Parathyroid adenoma (tissue), 2 donors: ENCODE measurements at regions not wholly inside any gene's neighbourhood (a gene's known extent, or its start where the extent isn't known, plus 50 kb on each side); places are given as distances from the start of the nearest gene placed in this dataset.

Experiments
- H2AFZ ChIP-seq: fragments of 300-600 bp; sonication (generic); one replicate; pipeline ENCODE4 v1.7.0; 2017; ENCODE audit warnings: antibody characterized with exemption, mild to moderate bottlenecking
- H3K27ac ChIP-seq: fragments of 300-600 bp; sonication (generic); one replicate; pipeline ENCODE4 v1.7.0; 2017
- H3K27me3 ChIP-seq: fragments of 300-600 bp; sonication (generic); one replicate; pipeline ENCODE4 v1.7.0; 2017; ENCODE audit warnings: low read length; ENCODE audit not compliant: control insufficient read depth, insufficient read depth
- H3K36me3 ChIP-seq: fragments of 300-600 bp; sonication (generic); one replicate; pipeline ENCODE4 v1.7.0; 2017; ENCODE audit warnings: low read length; ENCODE audit not compliant: control insufficient read depth, insufficient read depth
- H3K4me1 ChIP-seq: fragments of 300-600 bp; sonication (generic); one replicate; pipeline ENCODE4 v1.7.0; 2017; ENCODE audit warnings: control low read depth
- H3K4me2 ChIP-seq: fragments of 300-600 bp; sonication (generic); one replicate; pipeline ENCODE4 v1.7.0; 2017; ENCODE audit warnings: low read length
- H3K4me3 ChIP-seq: fragments of 300-600 bp; sonication (generic); one replicate; pipeline ENCODE4 v1.7.0; 2017; ENCODE audit warnings: low read depth, low read length
- H3K79me2 ChIP-seq: fragments of 300-600 bp; sonication (generic); one replicate; pipeline ENCODE4 v1.7.0; 2017; ENCODE audit warnings: control low read depth
- H3K9ac ChIP-seq: fragments of 300-600 bp; sonication (generic); one replicate; pipeline ENCODE4 v1.7.0; 2017; ENCODE audit warnings: mild to moderate bottlenecking
- H3K9me3 ChIP-seq: fragments of 300-600 bp; sonication (generic); one replicate; pipeline ENCODE4 v1.7.0; 2017; ENCODE audit warnings: low read length; ENCODE audit not compliant: control insufficient read depth
- TF ChIP-seq, protein P1 (sequence below): fragments of 300-600 bp; sonication (generic); IDR thresholded peaks from one replicate; pipeline ENCODE4 v1.7.0; 2017; ENCODE audit warnings: antibody characterized with exemption, mild to moderate bottlenecking
- donor health status: primary hyperparathyroidism.

DNA sequence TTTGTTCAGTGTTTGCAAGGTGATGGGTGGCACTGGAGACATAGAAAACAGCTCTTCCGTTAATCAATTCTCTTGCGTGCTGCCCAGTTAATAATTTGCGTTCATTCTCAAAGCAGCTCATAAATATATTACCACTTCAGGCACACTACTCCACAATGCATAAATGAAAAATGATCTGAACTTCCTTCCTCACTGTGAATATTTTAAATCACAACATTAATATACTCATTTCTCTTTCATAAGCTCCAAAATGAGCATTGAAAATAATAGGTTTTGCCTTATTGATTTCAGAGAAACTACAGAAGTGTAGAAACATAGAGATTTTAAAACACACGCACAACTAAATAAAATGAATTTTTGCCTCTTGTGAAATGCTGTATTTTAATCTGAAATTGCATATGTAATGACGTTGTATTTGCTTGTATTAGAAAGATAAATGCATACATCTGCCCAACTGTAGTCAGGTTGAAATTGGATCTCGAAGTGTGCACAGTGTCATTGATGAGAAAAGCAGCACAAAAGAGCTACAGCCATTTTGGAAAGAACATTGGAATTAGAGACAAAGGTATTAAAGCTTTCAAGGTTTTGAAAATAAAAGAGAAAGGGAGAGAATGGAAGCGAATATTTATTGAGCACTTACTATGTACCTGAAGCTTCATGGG, 350.5 kb downstream of the LPIN1 start:
- no peaks in the 10 kb centered on the region for H3K79me2 ChIP-seq
- no peaks in the 10 kb centered on the region for H3K4me1 ChIP-seq
- no peak overlapping the region for H3K4me3 ChIP-seq
- no peak overlapping the region for H3K27ac ChIP-seq
- TF ChIP-seq, protein P1, sequence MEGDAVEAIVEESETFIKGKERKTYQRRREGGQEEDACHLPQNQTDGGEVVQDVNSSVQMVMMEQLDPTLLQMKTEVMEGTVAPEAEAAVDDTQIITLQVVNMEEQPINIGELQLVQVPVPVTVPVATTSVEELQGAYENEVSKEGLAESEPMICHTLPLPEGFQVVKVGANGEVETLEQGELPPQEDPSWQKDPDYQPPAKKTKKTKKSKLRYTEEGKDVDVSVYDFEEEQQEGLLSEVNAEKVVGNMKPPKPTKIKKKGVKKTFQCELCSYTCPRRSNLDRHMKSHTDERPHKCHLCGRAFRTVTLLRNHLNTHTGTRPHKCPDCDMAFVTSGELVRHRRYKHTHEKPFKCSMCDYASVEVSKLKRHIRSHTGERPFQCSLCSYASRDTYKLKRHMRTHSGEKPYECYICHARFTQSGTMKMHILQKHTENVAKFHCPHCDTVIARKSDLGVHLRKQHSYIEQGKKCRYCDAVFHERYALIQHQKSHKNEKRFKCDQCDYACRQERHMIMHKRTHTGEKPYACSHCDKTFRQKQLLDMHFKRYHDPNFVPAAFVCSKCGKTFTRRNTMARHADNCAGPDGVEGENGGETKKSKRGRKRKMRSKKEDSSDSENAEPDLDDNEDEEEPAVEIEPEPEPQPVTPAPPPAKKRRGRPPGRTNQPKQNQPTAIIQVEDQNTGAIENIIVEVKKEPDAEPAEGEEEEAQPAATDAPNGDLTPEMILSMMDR = no peak
- H2AFZ ChIP-seq = no peak overlapping the region
- no peaks in the 10 kb centered on the region for H3K9me3 ChIP-seq
- no peaks in the 10 kb centered on the region for H3K36me3 ChIP-seq
- no peaks in the 10 kb centered on the region for H3K27me3 ChIP-seq
- no peak overlapping the region for H3K4me2 ChIP-seq
- no peak overlapping the region for H3K9ac ChIP-seq

DNA sequence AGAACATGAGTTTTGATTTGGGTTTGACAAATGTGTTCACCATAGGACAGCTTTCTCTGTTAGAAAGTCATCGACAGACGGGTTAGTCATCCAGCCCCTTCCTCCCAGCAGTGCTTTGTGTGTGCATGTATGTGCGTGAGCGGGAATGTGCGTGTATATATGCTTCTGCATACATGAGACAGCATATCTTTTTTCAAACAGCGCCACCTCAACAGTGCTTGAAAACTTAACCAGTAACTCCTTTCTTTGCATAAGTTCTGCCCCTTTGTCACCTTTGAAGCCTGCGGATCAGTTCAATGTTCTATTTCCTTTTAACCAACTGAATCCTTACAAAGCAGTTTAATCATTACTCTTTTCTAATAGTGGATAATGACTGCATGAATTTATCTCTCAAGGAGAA, 351.4 kb downstream of the LPIN1 start:
- Histone ChIP-seq H3K27ac (no peak overlapping the region), H2AFZ (no peak overlapping the region), H3K79me2 (no peaks in the 10 kb centered on the region), H3K4me3 (no peak overlapping the region), H3K9ac (no peak overlapping the region), H3K9me3 (no peaks in the 10 kb centered on the region), H3K4me2 (no peak overlapping the region), H3K4me1 (no peaks in the 10 kb centered on the region), H3K36me3 (no peaks in the 10 kb centered on the region), H3K27me3 (no peaks in the 10 kb centered on the region)
- TF ChIP-seq, protein P1 = no peak

DNA sequence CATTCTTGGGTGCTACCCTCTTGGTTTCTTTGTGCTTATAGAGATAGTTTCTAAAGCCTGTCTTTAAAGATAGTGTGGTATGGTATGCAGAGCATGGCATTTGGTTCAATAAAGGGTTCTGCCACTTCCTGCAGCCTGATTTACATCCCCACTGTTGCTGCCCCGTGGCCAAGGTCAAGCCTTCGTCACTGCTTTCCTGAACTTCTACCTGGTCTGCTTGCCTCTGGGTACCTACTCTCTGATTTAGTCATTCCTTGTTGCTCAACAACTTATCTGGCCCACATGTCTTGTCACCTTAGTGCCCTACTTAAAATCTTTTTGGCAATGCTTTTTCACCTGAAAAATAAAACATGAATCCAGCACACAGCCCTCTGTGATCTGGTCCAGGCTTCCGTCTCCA, 352.9 kb downstream of the LPIN1 start:
- Histone ChIP-seq H2AFZ (no peak overlapping the region), H3K79me2 (no peaks in the 10 kb centered on the region), H3K4me3 (no peak overlapping the region), H3K4me1 (no peaks in the 10 kb centered on the region), H3K9ac (no peak overlapping the region), H3K4me2 (no peak overlapping the region), H3K9me3 (no peaks in the 10 kb centered on the region), H3K27ac (no peak overlapping the region), H3K27me3 (no peaks in the 10 kb centered on the region), H3K36me3 (no peaks in the 10 kb centered on the region)
- TF ChIP-seq, protein P1 = no peak

DNA sequence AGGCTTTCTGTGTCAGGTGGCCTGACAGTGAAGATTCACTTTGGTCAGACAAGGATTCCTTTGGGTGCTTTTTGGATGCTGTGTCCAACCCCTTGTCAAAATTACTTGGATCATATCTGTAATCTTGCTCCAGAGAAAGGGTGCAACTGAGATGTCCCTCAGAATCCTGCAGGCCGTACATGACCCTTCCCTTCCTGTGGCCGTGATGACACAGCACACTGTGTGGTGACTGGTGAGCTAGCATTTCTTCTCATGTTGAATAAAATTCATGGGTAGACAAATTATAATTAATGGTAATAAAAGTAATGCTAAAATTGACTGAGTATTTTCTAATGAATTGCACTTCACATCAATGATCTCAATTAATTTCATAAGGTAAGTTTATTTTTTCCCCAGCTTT, 356.2 kb downstream of the LPIN1 start:
- no peaks in the 10 kb centered on the region for H3K36me3 ChIP-seq
- TF ChIP-seq, protein P1 = no peak
- H3K4me1 ChIP-seq = no peaks in the 10 kb centered on the region
- H3K27ac ChIP-seq = no peak overlapping the region
- no peaks in the 10 kb centered on the region for H3K9me3 ChIP-seq
- H3K9ac ChIP-seq = no peak overlapping the region
- no peaks in the 10 kb centered on the region for H3K27me3 ChIP-seq
- no peak overlapping the region for H2AFZ ChIP-seq
- H3K79me2 ChIP-seq = no peaks in the 10 kb centered on the region
- no peak overlapping the region for H3K4me2 ChIP-seq
- H3K4me3 ChIP-seq = no peak overlapping the region

DNA sequence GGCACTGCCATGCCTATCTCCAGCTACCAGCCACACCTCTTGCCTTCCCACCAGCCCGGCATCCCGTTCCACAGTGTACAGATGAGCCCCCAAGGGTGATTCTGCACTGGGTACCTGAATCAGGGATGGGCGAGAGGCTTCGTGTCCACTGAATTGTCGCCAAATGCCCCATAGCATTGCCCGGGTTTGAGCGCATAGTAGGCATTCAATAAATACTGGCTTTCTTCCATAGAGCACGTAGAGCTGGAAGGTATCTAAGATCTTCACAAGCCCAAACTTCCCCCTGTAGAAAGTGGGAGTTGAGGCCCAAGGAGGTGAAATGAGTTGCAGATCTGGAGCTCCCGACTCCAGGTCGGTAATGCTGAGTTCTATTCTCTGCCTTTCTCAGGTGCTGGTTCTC, 358.7 kb downstream of the LPIN1 start:
- H3K36me3 ChIP-seq = no peaks in the 10 kb centered on the region
- H3K4me2 ChIP-seq = no peak overlapping the region
- no peak overlapping the region for H3K4me3 ChIP-seq
- no peak overlapping the region for H3K27ac ChIP-seq
- H3K79me2 ChIP-seq = no peaks in the 10 kb centered on the region
- H3K4me1 ChIP-seq = no peaks in the 10 kb centered on the region
- no peak overlapping the region for H3K9ac ChIP-seq
- TF ChIP-seq, protein P1 = no peak
- H3K27me3 ChIP-seq = no peaks in the 10 kb centered on the region
- no peak overlapping the region for H2AFZ ChIP-seq
- no peaks in the 10 kb centered on the region for H3K9me3 ChIP-seq
